Cardiac fibroblast (primary cell): ENCODE measurements at regions not wholly inside any gene's neighbourhood (a gene's known extent, or its start where the extent isn't known, plus 50 kb on each side); places are given as distances from the start of the nearest gene placed in this dataset.
A peak's percentile ranks its signal among the peaks of the same experiment; 100 is the strongest.

Experiments used
- DNase-seq, 2 donors: peaks; one replicate each; pipeline versions ENCODE4 v3.0.0 to v3.0.0-alpha.2; 2010; ENCODE audit warnings: low read depth in 2 of 2
- H3K4me3 ChIP-seq, 2 donors: replicated peaks in 1 of 2; 1 replicate in 1 of 2; 2 replicates in 1 of 2; pipeline ENCODE4 v1.5.1; 2011; ENCODE audit warnings: low read depth in 2 of 2, low read length in 2 of 2, mild to moderate bottlenecking in 2 of 2, moderate library complexity in 1 of 2
- TF ChIP-seq, protein P1 (sequence below): IDR thresholded peaks from one replicate; pipeline ENCODE4 v1.5.1; 2011; ENCODE audit warnings: low read depth, mild to moderate bottlenecking, low read length, inconsistent platforms

DNA sequence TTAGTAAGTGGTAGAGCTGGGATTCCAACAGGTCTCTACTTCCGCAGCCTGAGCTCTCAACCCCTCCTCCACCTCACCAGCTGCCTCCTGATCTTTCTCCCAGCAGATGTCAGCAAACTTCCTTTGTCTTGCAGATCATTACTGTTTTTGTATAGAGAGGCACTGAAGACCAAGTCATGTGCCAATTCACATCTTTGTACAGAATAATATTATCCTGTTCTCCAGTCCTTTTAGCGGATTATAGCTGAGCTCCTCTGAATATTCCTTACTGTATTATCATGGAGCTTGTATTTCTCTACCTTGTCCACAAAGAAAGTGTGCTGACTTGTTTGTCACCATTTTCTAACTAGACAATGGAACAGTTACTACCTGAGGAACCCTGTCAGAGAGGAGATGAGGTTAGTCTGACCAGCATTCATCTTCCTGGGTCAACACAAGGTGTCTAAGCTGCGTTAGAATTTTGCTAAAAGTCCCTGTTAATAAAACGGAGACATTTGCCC is 142.3 kb upstream of the ARHGAP5 start:
- TF ChIP-seq, protein P1, sequence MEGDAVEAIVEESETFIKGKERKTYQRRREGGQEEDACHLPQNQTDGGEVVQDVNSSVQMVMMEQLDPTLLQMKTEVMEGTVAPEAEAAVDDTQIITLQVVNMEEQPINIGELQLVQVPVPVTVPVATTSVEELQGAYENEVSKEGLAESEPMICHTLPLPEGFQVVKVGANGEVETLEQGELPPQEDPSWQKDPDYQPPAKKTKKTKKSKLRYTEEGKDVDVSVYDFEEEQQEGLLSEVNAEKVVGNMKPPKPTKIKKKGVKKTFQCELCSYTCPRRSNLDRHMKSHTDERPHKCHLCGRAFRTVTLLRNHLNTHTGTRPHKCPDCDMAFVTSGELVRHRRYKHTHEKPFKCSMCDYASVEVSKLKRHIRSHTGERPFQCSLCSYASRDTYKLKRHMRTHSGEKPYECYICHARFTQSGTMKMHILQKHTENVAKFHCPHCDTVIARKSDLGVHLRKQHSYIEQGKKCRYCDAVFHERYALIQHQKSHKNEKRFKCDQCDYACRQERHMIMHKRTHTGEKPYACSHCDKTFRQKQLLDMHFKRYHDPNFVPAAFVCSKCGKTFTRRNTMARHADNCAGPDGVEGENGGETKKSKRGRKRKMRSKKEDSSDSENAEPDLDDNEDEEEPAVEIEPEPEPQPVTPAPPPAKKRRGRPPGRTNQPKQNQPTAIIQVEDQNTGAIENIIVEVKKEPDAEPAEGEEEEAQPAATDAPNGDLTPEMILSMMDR, result peak; percentile 45
- peak; percentile 66 to 71 for DNase-seq
- no peak overlapping the region for H3K4me3 ChIP-seq

DNA sequence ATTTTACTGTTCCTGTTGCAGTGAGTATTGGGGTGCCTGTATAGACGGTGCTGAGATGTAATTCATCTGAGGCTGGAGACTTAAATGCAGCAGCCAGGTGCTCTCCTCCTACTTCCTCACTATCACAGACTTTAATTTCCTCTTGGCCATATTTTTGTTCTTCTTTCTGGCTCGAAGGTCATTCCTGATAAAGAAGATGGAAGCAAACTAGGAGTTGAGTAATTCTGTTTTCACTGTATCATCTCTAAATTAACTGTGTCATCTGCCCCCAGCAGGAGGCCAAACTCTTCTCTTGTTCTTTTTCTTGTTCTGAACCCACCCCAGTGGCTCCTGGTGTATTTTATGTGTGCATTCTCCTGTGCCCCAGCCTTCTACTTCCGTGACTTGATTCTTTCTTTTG is 141.7 kb upstream of the ARHGAP5 start:
- TF ChIP-seq, protein P1, result no peak
- DNase-seq, result no peak
- H3K4me3 ChIP-seq, result no peak overlapping the region

DNA sequence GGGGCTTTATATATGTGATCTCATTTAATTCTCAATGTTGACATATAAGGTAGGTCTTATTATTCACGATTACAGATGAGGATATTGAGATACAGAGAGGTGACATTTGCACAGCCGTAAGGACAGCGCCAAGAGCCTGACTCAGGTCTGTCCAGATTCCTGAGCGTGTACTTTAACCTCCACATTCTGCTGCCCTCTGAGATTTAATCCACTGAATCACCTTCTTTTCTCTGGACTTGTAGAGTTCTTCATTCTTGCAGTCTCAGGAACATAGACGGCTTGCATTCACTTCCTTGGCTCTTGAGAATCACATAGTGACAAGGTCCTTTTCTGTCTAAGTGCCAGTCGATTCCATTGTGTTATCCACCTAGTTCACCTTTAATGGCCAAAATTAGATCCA is 141.0 kb upstream of the ARHGAP5 start:
- DNase-seq, result peak in 1 of 2 donors; percentile 57
- H3K4me3 ChIP-seq, result no peak overlapping the region
- TF ChIP-seq, protein P1, result no peak

- peak; percentile 46 to 91 for DNase-seq
- TF ChIP-seq, protein P1, result no peak
- H3K4me3 ChIP-seq, result no peak overlapping the region
Observed at GRCh38 chr14:31937730-31938346, 139.3 kb upstream of the ARHGAP5 start.

GRCh38 chr14:31939934-31940333 is 137.2 kb upstream of the ARHGAP5 start:
- H3K4me3 ChIP-seq, result no peak overlapping the region
- TF ChIP-seq, protein P1, result no peak
- no peak for DNase-seq

DNA sequence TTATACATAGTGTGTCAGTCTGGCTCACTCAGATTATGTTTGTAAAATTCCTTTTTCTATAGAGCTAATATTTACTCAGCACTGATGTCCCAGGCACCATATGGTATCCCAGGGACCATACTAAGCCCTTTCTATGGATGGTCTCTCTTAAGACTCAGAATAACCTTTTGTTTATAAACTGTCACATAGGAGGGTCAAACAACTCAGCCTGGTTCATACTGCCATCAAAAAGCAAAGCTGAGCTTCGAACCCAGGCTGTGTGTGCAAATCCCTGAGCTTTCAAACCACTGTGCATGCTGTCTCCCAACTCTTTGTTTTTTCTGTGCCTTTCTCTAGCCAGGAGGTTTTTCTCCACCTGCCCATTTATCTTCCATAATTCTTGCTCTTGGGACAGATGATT is 135.6 kb upstream of the ARHGAP5 start:
- no peak overlapping the region for H3K4me3 ChIP-seq
- TF ChIP-seq, protein P1, result no peak
- DNase-seq, result no peak
